ENCODE measurements at regions not wholly inside any gene's neighbourhood (a gene's known extent, or its start where the extent isn't known, plus 50 kb on each side); places are given as distances from the start of the nearest gene placed in this dataset.

DNA sequence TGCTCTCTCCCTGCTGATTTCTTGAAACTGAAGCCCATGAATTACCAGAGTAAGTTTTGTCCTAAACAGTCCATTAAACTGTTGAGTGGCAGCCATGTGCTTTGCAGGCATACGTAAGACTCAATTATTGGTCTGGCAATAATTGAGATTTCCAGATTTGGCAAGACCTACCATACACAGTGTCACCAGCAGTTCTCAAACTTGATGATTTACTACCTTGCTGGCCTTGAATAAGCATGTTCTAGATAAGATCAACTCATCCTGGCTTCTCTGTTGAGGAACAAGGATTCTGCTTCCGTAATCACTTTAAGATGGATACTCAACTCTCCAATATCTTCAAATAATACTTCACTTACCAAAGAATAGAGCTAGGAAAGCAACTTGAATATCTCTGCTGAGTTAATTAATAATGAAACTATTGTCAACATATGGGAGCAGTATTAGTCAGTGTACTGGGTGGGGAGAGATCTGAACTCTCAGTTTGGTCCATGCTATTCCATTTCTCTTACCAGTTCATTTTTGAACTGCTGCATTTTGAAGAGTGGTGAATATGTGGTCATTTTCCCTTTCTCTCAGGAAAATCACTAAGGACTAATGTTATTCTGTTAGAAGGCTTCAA is 181.4 kb downstream of the IPMK start:
- no peaks in the 10 kb centered on the region for H3K36me3 ChIP-seq (ENCODE audit: control insufficient read depth, insufficient read depth, low read length)
- ChIA-PET CTCF (no interaction called here), POLR2A (no interaction called here)
- H3K27me3 ChIP-seq (ENCODE audit: control insufficient read depth, insufficient read depth, low read length) = no peaks in the 10 kb centered on the region
- H3K4me3 ChIP-seq (ENCODE audit: low read depth, low read length) = no peak overlapping the region
- DNase-seq (ENCODE audit: low read depth) = no peak
- TF ChIP-seq, protein P1, sequence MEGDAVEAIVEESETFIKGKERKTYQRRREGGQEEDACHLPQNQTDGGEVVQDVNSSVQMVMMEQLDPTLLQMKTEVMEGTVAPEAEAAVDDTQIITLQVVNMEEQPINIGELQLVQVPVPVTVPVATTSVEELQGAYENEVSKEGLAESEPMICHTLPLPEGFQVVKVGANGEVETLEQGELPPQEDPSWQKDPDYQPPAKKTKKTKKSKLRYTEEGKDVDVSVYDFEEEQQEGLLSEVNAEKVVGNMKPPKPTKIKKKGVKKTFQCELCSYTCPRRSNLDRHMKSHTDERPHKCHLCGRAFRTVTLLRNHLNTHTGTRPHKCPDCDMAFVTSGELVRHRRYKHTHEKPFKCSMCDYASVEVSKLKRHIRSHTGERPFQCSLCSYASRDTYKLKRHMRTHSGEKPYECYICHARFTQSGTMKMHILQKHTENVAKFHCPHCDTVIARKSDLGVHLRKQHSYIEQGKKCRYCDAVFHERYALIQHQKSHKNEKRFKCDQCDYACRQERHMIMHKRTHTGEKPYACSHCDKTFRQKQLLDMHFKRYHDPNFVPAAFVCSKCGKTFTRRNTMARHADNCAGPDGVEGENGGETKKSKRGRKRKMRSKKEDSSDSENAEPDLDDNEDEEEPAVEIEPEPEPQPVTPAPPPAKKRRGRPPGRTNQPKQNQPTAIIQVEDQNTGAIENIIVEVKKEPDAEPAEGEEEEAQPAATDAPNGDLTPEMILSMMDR (IDR thresholded peaks at IDR 0.05; ENCODE audit: insufficient read depth, low read depth, low read length) = no peak

DNA sequence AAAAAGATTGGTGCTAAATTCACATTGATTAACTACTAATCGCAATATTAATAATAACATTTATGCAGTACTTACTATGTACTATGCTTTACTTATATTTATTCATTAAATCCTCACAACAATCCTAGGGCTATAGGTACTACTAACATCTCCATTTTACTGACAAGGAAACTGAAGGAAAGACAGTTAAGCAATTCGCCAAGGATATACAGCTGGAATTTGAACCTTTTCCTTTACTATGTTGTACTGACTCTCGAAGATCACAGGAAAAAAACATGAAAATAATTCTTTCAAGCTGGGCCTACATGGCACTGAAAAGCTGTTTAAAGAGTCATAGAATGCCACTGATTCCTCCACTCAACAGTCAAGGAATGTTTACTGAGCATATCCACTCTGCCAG is 185.4 kb downstream of the IPMK start:
- POLR2A ChIA-PET = no interaction called here
- CTCF ChIA-PET = interaction anchor here (1.0 to 1.7 kb wide), 2 partner anchors 12 to 71 kb away, joined by 3 to 4 read pairs; no protein-coding TSS in a partner anchor
- Histone ChIP-seq H3K4me3 (ENCODE audit: low read depth, low read length) (no peak overlapping the region), H3K27me3 (ENCODE audit: control insufficient read depth, insufficient read depth, low read length) (no peaks in the 10 kb centered on the region), H3K36me3 (ENCODE audit: control insufficient read depth, insufficient read depth, low read length) (no peaks in the 10 kb centered on the region)
- TF ChIP-seq, protein P1 (IDR thresholded peaks at IDR 0.05; ENCODE audit: insufficient read depth, low read depth, low read length) = no peak
- DNase-seq (ENCODE audit: low read depth) = no peak

DNA sequence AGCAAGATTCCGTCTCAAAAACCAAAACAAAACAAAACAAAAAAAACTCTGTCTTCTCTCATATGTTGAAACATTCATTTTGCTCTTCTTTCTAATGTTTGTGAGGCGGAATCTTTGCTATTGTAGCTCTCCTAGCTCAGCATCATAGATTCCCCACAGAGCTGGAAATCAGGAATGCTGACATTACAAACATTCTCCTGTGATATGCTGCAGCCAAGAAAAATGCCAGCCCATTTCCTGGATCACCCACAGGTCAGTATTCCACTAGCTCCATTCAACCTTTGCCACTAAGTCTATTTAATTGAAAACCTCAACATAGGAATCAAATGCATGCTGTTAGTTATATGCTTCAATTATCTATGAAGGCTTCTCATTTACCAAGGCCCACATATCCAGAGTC is 186.3 kb downstream of the IPMK start:
- DNase-seq (ENCODE audit: low read depth) = no peak
- POLR2A ChIA-PET = no interaction called here
- H3K27me3 ChIP-seq (ENCODE audit: control insufficient read depth, insufficient read depth, low read length) = no peaks in the 10 kb centered on the region
- TF ChIP-seq, protein P1 (IDR thresholded peaks at IDR 0.05; ENCODE audit: insufficient read depth, low read depth, low read length) = no peak
- H3K4me3 ChIP-seq (ENCODE audit: low read depth, low read length) = no peak overlapping the region
- H3K36me3 ChIP-seq (ENCODE audit: control insufficient read depth, insufficient read depth, low read length) = no peaks in the 10 kb centered on the region
- CTCF ChIA-PET = interaction anchor here (1.0 kb wide), 1 partner anchor 72 kb away, joined by 3 read pairs; no protein-coding TSS in a partner anchor

DNA sequence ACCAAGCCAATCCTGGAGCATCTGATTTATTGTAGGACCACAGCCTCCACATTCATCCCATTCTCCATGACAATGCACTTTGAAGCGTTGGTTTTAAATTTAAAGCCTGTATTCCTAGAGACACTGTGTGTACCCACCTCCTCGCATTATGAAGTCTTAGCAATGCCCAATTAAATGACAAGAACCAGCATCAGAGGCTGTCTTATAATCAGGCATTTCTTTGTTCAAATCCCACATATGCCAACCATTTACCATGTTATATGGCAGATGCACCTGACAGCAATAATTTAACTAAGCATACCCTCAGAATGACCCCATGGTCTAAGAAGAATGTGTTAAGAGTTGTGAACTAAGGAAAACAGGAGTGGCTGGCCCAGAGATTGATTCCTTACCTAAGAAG is 188.2 kb downstream of the IPMK start:
- ChIA-PET CTCF (no interaction called here), POLR2A (no interaction called here)
- no peaks in the 10 kb centered on the region for H3K27me3 ChIP-seq (ENCODE audit: control insufficient read depth, insufficient read depth, low read length)
- TF ChIP-seq, protein P1 (IDR thresholded peaks at IDR 0.05; ENCODE audit: insufficient read depth, low read depth, low read length) = no peak
- no peak overlapping the region for H3K4me3 ChIP-seq (ENCODE audit: low read depth, low read length)
- H3K36me3 ChIP-seq (ENCODE audit: control insufficient read depth, insufficient read depth, low read length) = no peaks in the 10 kb centered on the region
- DNase-seq (ENCODE audit: low read depth) = no peak

DNA sequence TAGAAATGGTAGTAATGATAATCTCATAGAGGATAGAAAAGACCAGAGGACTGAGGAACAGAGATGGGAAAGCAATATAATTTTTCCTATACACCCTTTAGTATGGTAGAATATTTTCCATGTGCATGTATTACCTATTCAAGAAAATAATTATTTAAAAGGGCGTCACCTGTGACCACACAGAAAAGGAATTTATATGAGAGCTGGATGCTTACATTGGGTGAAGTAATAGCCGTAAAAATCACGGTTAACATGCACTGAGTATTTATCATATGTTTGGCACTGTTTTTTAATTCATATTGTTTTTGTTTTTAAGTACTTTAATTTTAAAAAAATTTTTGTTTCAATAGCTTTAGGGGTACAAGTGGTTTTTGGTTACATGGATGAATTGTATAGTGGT is 195.1 kb downstream of the IPMK start:
- Histone ChIP-seq H3K27me3 (ENCODE audit: control insufficient read depth, insufficient read depth, low read length) (peaks cover 10% of the 10 kb centered on the region), H3K4me3 (ENCODE audit: low read depth, low read length) (no peak overlapping the region), H3K36me3 (ENCODE audit: control insufficient read depth, insufficient read depth, low read length) (no peaks in the 10 kb centered on the region)
- DNase-seq (ENCODE audit: low read depth) = no peak
- TF ChIP-seq, protein P1 (IDR thresholded peaks at IDR 0.05; ENCODE audit: insufficient read depth, low read depth, low read length) = no peak
- ChIA-PET CTCF (interaction anchor here (0.7 kb wide), 1 partner anchor 463 kb away, joined by 3 read pairs; no protein-coding TSS in a partner anchor), POLR2A (no interaction called here)
